Astrocyte (in vitro differentiated cells and primary cell): ENCODE measurements at regions not wholly inside any gene's neighbourhood (a gene's known extent, or its start where the extent isn't known, plus 50 kb on each side); places are given as distances from the start of the nearest gene placed in this dataset.

ENCODE experiments used
- DNase-seq: peaks from one replicate; pipeline ENCODE4 v3.0.0-alpha.2; 2010; ENCODE audit warnings: low read depth
- FAIRE-seq: peaks from 2 replicates; lab custom pipeline; 2011; peaks lifted over from hg19 to GRCh38; lab: Jason Lieb, UNC
- H2AFZ ChIP-seq: 2 replicates; pipeline ENCODE4 v1.6.0; 2012; ENCODE audit warnings: low read depth, low read length, inconsistent platforms
- H3K27ac ChIP-seq: 2 replicates; pipeline ENCODE4 v1.5.1; 2011; ENCODE audit warnings: low read depth, low read length, inconsistent platforms
- H3K27me3 ChIP-seq: 2 replicates; pipeline ENCODE4 v1.6.0; 2011; ENCODE audit warnings: low read length, inconsistent platforms; ENCODE audit not compliant: insufficient read depth
- H3K36me3 ChIP-seq: 2 replicates; pipeline ENCODE4 v1.5.1; 2011; ENCODE audit warnings: low read length, inconsistent platforms; ENCODE audit not compliant: insufficient read depth
- H3K4me1 ChIP-seq: 2 replicates; pipeline ENCODE4 v1.5.1; 2011; ENCODE audit warnings: low read length, inconsistent platforms; ENCODE audit not compliant: insufficient read depth
- H3K4me2 ChIP-seq: 2 replicates; pipeline ENCODE4 v1.6.0; 2012; ENCODE audit warnings: low read length, inconsistent platforms
- H3K4me3 ChIP-seq: 2 replicates; pipeline ENCODE4 v1.5.1; 2011; ENCODE audit warnings: low read depth, mild to moderate bottlenecking, low read length, inconsistent platforms; ENCODE audit not compliant: insufficient read depth
- H3K79me2 ChIP-seq: 2 replicates; pipeline ENCODE4 v1.6.0; 2012; ENCODE audit warnings: mild to moderate bottlenecking, low read length, inconsistent platforms; ENCODE audit not compliant: insufficient read depth
- H3K9ac ChIP-seq: 2 replicates; pipeline ENCODE4 v1.6.0; 2012; ENCODE audit warnings: mild to moderate bottlenecking, low read length, inconsistent platforms
- H3K9me3 ChIP-seq: 2 replicates; pipeline ENCODE4 v1.5.1; 2012; ENCODE audit warnings: low read depth, mild to moderate bottlenecking, low read length, inconsistent platforms; ENCODE audit not compliant: insufficient read depth
- H4K20me1 ChIP-seq: 2 replicates; pipeline ENCODE4 v1.6.0; 2012; ENCODE audit warnings: low read length, inconsistent platforms; ENCODE audit not compliant: insufficient read depth
- H3K27ac Mint-ChIP-seq: one replicate; pipeline ENCODE4 v1.8.0; 2021; ENCODE audit warnings: mild to moderate bottlenecking, mixed read lengths; ENCODE audit not compliant: unreplicated experiment
- H3K27me3 Mint-ChIP-seq: one replicate; pipeline ENCODE4 v1.8.0; 2021; ENCODE audit warnings: low read depth, mixed read lengths; ENCODE audit not compliant: unreplicated experiment
- H3K36me3 Mint-ChIP-seq: one replicate; pipeline ENCODE4 v1.8.0; 2021; ENCODE audit warnings: low read depth, mixed read lengths; ENCODE audit not compliant: unreplicated experiment
- H3K4me1 Mint-ChIP-seq: one replicate; pipeline ENCODE4 v1.8.0; 2021; ENCODE audit warnings: low read depth, mixed read lengths; ENCODE audit not compliant: unreplicated experiment
- H3K4me3 Mint-ChIP-seq: one replicate; pipeline ENCODE4 v1.8.0; 2021; ENCODE audit warnings: mild to moderate bottlenecking, moderate library complexity, mixed read lengths; ENCODE audit not compliant: unreplicated experiment
- H3K9me3 Mint-ChIP-seq: one replicate; pipeline ENCODE4 v1.8.0; 2021; ENCODE audit warnings: mild to moderate bottlenecking, mixed read lengths; ENCODE audit not compliant: unreplicated experiment
- EZH2 ChIP-seq: IDR thresholded peaks from 2 replicates; pipeline ENCODE4 v1.6.1; 2012; ENCODE audit warnings: mild to moderate bottlenecking, low read length, inconsistent platforms; ENCODE audit not compliant: insufficient read depth
- TF ChIP-seq, protein P1 (sequence below): IDR thresholded peaks from 2 replicates; pipeline ENCODE4 v1.5.1; 2011; ENCODE audit warnings: low read depth, mild to moderate bottlenecking, inconsistent platforms, low read length, moderate library complexity; ENCODE audit not compliant: insufficient read depth

DNA sequence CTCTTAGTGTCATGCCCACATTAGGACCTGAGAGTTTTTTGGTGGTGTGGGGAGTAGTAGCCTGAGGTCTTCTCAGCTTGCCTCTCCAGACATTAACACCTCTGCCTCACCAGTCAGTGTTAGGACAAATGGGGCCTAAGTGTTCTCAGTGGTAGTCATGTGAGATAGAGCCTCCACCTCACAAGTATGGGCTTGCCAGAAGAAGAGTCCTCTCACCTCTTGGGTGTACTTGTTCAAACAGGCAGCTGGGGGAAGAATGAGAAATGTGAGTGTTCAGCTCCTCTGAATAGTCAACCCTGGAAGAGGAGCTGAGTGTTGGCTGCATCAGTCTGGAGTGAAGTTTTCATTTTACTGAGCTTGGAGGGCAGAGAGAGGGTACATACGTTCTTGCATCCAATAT lies 464.6 kb downstream of the POM121L12 start:
- H3K27me3 Mint-ChIP-seq = no peaks in the 10 kb centered on the region
- no peak overlapping the region for H3K4me3 Mint-ChIP-seq
- no peak for DNase-seq
- peaks cover 1% of the 10 kb centered on the region for H3K36me3 Mint-ChIP-seq
- H3K27me3 ChIP-seq = no peaks in the 10 kb centered on the region
- peaks cover 7% of the 10 kb centered on the region for H3K4me1 Mint-ChIP-seq
- H3K4me2 ChIP-seq = no peak overlapping the region
- no peak for TF ChIP-seq EZH2
- TF ChIP-seq, protein P1, sequence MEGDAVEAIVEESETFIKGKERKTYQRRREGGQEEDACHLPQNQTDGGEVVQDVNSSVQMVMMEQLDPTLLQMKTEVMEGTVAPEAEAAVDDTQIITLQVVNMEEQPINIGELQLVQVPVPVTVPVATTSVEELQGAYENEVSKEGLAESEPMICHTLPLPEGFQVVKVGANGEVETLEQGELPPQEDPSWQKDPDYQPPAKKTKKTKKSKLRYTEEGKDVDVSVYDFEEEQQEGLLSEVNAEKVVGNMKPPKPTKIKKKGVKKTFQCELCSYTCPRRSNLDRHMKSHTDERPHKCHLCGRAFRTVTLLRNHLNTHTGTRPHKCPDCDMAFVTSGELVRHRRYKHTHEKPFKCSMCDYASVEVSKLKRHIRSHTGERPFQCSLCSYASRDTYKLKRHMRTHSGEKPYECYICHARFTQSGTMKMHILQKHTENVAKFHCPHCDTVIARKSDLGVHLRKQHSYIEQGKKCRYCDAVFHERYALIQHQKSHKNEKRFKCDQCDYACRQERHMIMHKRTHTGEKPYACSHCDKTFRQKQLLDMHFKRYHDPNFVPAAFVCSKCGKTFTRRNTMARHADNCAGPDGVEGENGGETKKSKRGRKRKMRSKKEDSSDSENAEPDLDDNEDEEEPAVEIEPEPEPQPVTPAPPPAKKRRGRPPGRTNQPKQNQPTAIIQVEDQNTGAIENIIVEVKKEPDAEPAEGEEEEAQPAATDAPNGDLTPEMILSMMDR = no peak
- no peak overlapping the region for H2AFZ ChIP-seq
- no peak overlapping the region for H3K27ac Mint-ChIP-seq
- H3K9me3 ChIP-seq = no peaks in the 10 kb centered on the region
- FAIRE-seq = no peak
- no peaks in the 10 kb centered on the region for H3K36me3 ChIP-seq
- no peaks in the 10 kb centered on the region for H3K4me1 ChIP-seq
- no peak overlapping the region for H3K9ac ChIP-seq
- no peak overlapping the region for H3K27ac ChIP-seq
- no peaks in the 10 kb centered on the region for H3K9me3 Mint-ChIP-seq
- no peaks in the 10 kb centered on the region for H4K20me1 ChIP-seq
- no peak overlapping the region for H3K4me3 ChIP-seq
- no peaks in the 10 kb centered on the region for H3K79me2 ChIP-seq

DNA sequence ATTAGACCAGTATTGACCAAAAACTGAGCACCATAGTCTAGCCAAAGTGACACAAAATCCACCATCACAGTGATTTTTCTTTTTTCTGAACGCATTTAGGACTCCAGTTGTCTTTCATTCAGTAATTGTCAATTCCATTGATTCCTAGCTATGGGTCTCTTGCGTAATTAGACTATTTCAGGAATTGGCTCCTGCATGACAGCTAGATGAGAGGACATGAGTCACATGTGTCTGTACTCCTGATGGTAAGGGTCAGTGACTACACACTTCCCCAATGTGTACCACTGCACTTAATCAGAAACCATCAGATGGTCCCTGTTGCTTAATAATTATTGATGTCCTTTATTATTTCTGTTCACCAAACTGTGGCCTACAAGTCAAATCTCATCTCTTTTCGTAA lies 469.5 kb downstream of the POM121L12 start:
- no peak for TF ChIP-seq EZH2
- TF ChIP-seq, protein P1 = no peak
- Histone ChIP-seq H2AFZ (no peak overlapping the region), H3K27me3 (no peaks in the 10 kb centered on the region), H3K9ac (no peak overlapping the region), H3K4me2 (no peak overlapping the region), H3K4me1 (no peaks in the 10 kb centered on the region), H3K36me3 (no peaks in the 10 kb centered on the region), H4K20me1 (no peaks in the 10 kb centered on the region), H3K79me2 (no peaks in the 10 kb centered on the region), H3K4me3 (no peak overlapping the region), H3K9me3 (no peaks in the 10 kb centered on the region), H3K27ac (no peak overlapping the region)
- Mint-ChIP-seq H3K4me3 (no peak overlapping the region), H3K27ac (no peak overlapping the region), H3K9me3 (no peaks in the 10 kb centered on the region), H3K4me1 (peaks cover 9% of the 10 kb centered on the region), H3K36me3 (peaks cover 1% of the 10 kb centered on the region), H3K27me3 (no peaks in the 10 kb centered on the region)
- FAIRE-seq (no peak), DNase-seq (no peak)

DNA sequence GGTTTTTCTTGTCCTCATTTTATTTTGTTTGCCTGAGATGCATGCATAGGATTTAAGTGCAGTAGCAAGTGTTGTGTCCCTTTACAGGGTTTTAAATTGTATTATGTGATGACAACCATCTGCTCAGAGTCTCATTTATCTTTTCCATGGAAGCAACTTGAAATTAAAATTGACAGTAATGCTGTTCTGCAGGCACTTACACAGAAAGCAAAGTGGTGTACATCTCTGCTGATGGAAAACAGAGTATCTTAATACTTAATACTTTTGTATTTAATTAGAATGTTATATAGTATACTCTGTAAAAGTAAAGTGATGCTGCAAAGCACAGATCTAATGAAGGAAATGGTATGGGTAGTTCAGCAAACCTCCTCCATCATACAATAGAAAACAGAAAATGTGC lies 482.9 kb downstream of the POM121L12 start:
- no peak for FAIRE-seq
- no peaks in the 10 kb centered on the region for H3K36me3 Mint-ChIP-seq
- H3K79me2 ChIP-seq = no peaks in the 10 kb centered on the region

More for the DNA sequence above, 482.9 kb downstream of the POM121L12 start:
- no peak for TF ChIP-seq EZH2
- TF ChIP-seq, protein P1 = no peak
- Histone ChIP-seq H3K9me3 (no peaks in the 10 kb centered on the region), H3K27me3 (no peaks in the 10 kb centered on the region), H2AFZ (no peak overlapping the region), H3K4me3 (no peak overlapping the region), H3K4me1 (no peaks in the 10 kb centered on the region), H3K9ac (no peak overlapping the region), H3K36me3 (no peaks in the 10 kb centered on the region), H3K4me2 (no peak overlapping the region), H4K20me1 (no peaks in the 10 kb centered on the region), H3K27ac (no peak overlapping the region)
- Mint-ChIP-seq H3K27ac (no peak overlapping the region), H3K4me3 (no peak overlapping the region), H3K9me3 (no peaks in the 10 kb centered on the region), H3K4me1 (no peaks in the 10 kb centered on the region), H3K27me3 (no peaks in the 10 kb centered on the region)
- no peak for DNase-seq
